ENCODE measurements at regions not wholly inside any gene's neighbourhood (a gene's known extent, or its start where the extent isn't known, plus 50 kb on each side); places are given as distances from the start of the nearest gene placed in this dataset.

GRCh38 chr1:168825129-168825528 lies 96.1 kb upstream of the DPT start:
- TF ChIP-seq PHB2 (IDR thresholded peaks at IDR 0.05; ENCODE audit: partially characterized antibody) (no peak), EZH2 (conservative IDR thresholded peaks at IDR 0.05; ENCODE audit: low read depth, low read length) (no peak), FOSL2 (CRISPR knock-in tag; IDR thresholded peaks at IDR 0.05) (no peak), ZNF691 (CRISPR knock-in tag; IDR thresholded peaks at IDR 0.05; ENCODE audit: borderline replicate concordance, low read depth) (no peak), RBFOX2 (IDR thresholded peaks at IDR 0.05; ENCODE audit: low read depth, low read length) (no peak), KAT7 (CRISPR knock-in tag; IDR thresholded peaks at IDR 0.05; ENCODE audit: borderline replicate concordance) (no peak), POLR2A (IDR thresholded peaks at IDR 0.05; ENCODE audit: insufficient read depth in 1 of 2, low read depth in 2 of 2, low read length in 2 of 2) (no peak), CTCF (CRISPR knock-in tag; IDR thresholded peaks at IDR 0.05) (no peak), NFE2L1 (CRISPR knock-in tag; IDR thresholded peaks at IDR 0.05; ENCODE audit: borderline replicate concordance) (no peak), GZF1 (CRISPR knock-in tag; IDR thresholded peaks at IDR 0.05) (no peak), MXD4 (CRISPR knock-in tag; IDR thresholded peaks at IDR 0.05) (no peak), EP300 (IDR thresholded peaks at IDR 0.05; ENCODE audit: low read depth in 2 of 2, low read length in 2 of 2) (no peak), EP300 (CRISPR knock-in tag; IDR thresholded peaks at IDR 0.05; ENCODE audit: borderline replicate concordance) (no peak), ZNF501 (CRISPR knock-in tag; IDR thresholded peaks at IDR 0.05) (no peak), ZBTB10 (CRISPR knock-in tag; IDR thresholded peaks at IDR 0.05; ENCODE audit: borderline replicate concordance) (no peak)
